Urinary bladder (tissue), 3 donors: ENCODE measurements at regions not wholly inside any gene's neighbourhood (a gene's known extent, or its start where the extent isn't known, plus 50 kb on each side); places are given as distances from the start of the nearest gene placed in this dataset.

Experiments used
- DNase-seq: peaks from one replicate; pipeline ENCODE4 v3.0.0-alpha.2; 2015; ENCODE audit errors: extremely low spot score
- H3K27ac ChIP-seq: one replicate; pipeline ENCODE4 v1.5.1; 2013; ENCODE audit warnings: low read depth, mild to moderate bottlenecking, moderate library complexity
- H3K36me3 ChIP-seq: one replicate; pipeline ENCODE4 v1.6.1; 2013; ENCODE audit warnings: mild to moderate bottlenecking, moderate library complexity; ENCODE audit not compliant: insufficient read depth
- H3K4me1 ChIP-seq: one replicate; pipeline ENCODE4 v1.6.1; 2013; ENCODE audit warnings: mild to moderate bottlenecking, moderate library complexity; ENCODE audit not compliant: insufficient read depth
- H3K4me3 ChIP-seq: one replicate; pipeline ENCODE4 v1.5.1; 2013; ENCODE audit warnings: low read depth, low read length
- WGBS: extraction: QIAGEN DNeasy Blood & Tissue Kit; methylation state at CpG from one replicate; pipeline ENCODE4 v1.1.7; 2013; 5-methylcytosine and 5-hydroxymethylcytosine counted together
- donor health status: healthy with polysubstance abuse.
- donor health status: healthy.

DNA sequence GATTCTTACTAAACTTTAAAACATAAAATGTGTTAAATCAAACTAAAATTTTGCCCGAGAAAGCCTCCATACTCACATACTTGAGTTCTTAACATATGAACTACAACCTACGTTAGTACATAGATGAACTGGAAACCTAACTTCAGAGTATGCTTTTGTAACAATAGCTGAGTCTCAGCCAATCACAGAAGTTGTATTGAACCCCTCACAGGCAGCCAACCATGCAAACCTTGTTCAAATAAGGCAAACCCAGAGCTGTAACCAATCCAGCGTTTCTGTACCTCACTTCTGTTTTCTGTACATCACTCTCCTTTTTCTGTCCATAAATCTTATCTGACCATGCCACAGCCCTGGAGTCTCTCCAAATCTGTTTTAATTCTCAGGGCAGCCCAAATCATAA, 157.3 kb upstream of the COL1A2 start:
- H3K4me1 ChIP-seq: no peaks in the 10 kb centered on the region
- no peak for DNase-seq
- WGBS: 64% methylated on average over 3 of the region's 3 CpGs
- no peak overlapping the region for H3K4me3 ChIP-seq
- H3K36me3 ChIP-seq: no peaks in the 10 kb centered on the region
- no peak overlapping the region for H3K27ac ChIP-seq

- Histone ChIP-seq H3K27ac (no peak overlapping the region), H3K4me3 (no peak overlapping the region), H3K4me1 (no peaks in the 10 kb centered on the region), H3K36me3 (no peaks in the 10 kb centered on the region)
- DNase-seq: no peak
- WGBS: 68% methylated on average over 4 of the region's 4 CpGs
Measured at GRCh38 chr7:94239661-94240234, 154.9 kb upstream of the COL1A2 start.

DNA sequence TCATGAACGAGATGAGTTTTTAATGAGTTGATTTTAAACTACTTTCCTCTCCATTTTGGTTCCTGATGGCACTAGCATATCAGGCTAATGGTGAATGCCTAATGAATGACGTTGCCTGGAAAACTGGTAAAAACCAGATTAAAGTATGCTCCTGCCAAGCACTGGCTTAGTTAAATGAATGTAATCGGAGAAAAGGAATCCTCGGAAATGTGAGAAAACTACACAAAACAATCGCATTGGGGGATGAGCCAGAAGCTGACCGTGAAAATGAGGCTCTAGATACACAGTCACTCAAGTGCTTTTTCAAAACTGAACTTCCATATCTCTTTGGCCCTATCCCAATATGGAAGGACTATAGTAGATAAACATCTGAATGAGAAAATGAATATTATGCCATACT, 153.8 kb upstream of the COL1A2 start:
- H3K36me3 ChIP-seq: no peaks in the 10 kb centered on the region
- WGBS: 80% methylated on average over 6 of the region's 6 CpGs
- no peak overlapping the region for H3K4me3 ChIP-seq
- no peak for DNase-seq
- H3K4me1 ChIP-seq: no peaks in the 10 kb centered on the region
- no peak overlapping the region for H3K27ac ChIP-seq

DNA sequence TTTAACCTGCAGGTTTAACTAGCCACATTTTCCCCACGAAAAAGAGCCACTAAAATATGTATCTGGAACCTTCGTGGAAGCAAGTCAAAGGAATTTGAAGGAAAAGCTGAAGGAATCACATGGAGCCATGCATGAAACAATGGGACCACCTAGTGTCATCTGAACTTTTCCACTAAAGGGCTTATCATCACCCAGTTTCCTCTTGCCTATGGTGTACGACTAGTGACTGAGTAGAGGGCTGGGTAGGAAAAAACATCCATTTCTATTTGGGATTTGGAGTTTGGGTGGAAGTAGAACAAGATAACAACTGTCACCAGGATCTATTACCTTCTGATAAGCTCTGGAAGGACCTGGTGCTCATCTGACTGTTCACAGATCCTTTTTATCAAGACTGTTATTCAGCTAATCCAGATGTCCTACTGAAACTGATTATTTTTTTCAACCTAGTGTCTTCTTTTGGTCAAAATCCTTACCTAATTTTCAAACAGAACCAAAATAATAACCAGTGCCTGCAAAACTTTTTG, 153.2 kb upstream of the COL1A2 start:
- H3K4me3 ChIP-seq: no peak overlapping the region
- H3K36me3 ChIP-seq: no peaks in the 10 kb centered on the region
- no peak overlapping the region for H3K27ac ChIP-seq
- no peak for DNase-seq
- H3K4me1 ChIP-seq: no peaks in the 10 kb centered on the region
- 66% methylated on average over 3 of the region's 3 CpGs for WGBS

DNA sequence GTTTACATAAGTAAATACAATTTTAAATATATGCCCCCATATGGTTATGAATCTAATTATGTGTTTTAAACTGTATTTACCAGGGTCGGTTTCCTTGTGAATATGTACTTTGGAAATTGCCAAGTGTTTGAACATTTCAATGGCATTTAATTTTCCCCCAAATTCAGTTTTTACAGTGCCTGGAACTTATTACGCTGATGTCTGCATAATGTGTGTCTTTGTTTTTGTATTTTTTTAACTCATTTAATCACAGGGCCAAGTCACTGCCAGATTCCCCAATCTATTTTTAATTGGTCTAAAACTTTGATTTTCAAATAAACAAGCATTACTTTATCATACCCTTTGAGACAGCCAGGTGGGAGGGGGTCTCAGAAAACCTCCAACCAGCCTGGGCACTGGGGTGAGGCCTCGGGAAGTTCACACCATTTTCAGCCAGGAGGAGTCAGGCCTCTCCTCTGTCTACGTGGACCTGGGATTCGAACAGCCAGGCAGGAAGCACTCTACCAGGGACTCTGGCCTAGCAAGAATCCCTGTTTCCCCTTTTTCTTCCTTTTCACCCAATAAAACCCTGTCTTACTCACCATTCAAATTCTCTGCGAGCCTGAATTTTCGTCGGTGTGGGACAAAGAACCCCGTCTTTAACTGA, 151.5 kb upstream of the COL1A2 start:
- 91% methylated on average over 9 of the region's 9 CpGs for WGBS
- DNase-seq: no peak
- H3K36me3 ChIP-seq: no peaks in the 10 kb centered on the region
- H3K4me3 ChIP-seq: no peak overlapping the region
- no peak overlapping the region for H3K27ac ChIP-seq
- no peaks in the 10 kb centered on the region for H3K4me1 ChIP-seq

- no peak overlapping the region for H3K27ac ChIP-seq
- DNase-seq: no peak
- H3K36me3 ChIP-seq: no peaks in the 10 kb centered on the region
- H3K4me1 ChIP-seq: no peaks in the 10 kb centered on the region
- H3K4me3 ChIP-seq: no peak overlapping the region
Measured at GRCh38 chr7:94244760-94245159, 149.9 kb upstream of the COL1A2 start.

DNA sequence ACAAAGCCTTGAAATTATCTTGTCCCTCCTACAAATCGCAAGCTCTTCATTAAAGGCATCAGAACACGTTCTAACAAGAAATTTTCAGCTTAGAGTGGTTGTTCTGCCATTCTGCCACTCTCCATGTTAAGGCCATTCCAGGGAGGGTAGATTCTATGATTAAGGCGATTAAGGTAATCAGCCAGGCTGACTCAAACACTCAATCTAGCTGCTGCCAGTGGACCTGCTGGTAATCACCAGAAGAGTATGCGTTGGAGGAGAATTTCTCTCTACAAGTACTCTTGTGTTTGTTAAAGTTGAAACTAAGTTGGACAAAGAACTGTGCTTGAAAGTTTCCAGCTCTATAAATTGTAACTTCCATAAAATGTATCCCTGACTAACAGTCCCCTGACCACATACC, 149.2 kb upstream of the COL1A2 start:
- H3K36me3 ChIP-seq: no peaks in the 10 kb centered on the region
- DNase-seq: no peak
- no peak overlapping the region for H3K27ac ChIP-seq
- no peak overlapping the region for H3K4me3 ChIP-seq
- WGBS: 86% methylated on average over 4 of the region's 4 CpGs
- H3K4me1 ChIP-seq: no peaks in the 10 kb centered on the region

- Histone ChIP-seq H3K4me3 (no peak overlapping the region), H3K36me3 (no peaks in the 10 kb centered on the region), H3K4me1 (no peaks in the 10 kb centered on the region), H3K27ac (no peak overlapping the region)
- no peak for DNase-seq
Measured at GRCh38 chr7:94247970-94248369, 146.7 kb upstream of the COL1A2 start.

DNA sequence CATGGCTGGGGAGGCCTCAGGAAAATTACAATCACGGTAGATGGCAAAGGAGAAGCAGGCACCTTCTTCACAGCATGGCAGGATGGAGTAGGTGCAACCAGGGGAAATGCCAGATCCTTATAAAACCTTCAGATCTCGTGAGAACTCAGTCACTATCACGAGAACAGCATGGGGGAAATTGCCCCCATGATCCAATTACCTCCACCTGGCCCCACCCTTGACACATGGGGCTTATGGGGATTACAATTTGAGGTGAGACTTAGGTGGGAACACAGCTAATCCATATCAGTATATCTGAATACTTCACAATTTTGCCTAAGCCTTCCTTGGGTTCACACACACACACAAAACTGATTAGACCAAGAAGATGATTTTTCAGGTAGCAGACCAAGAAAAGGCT, 145.1 kb upstream of the COL1A2 start:
- Histone ChIP-seq H3K36me3 (no peaks in the 10 kb centered on the region), H3K4me1 (no peaks in the 10 kb centered on the region), H3K27ac (no peak overlapping the region), H3K4me3 (no peak overlapping the region)
- WGBS: 86% methylated on average over 3 of the region's 3 CpGs
- DNase-seq: no peak

GRCh38 chr7:94250124-94250523, 144.6 kb upstream of the COL1A2 start:
- no peaks in the 10 kb centered on the region for H3K4me1 ChIP-seq
- 81% methylated on average over 2 of the region's 2 CpGs for WGBS

GRCh38 chr7:94250987-94251386, 143.7 kb upstream of the COL1A2 start:
- Histone ChIP-seq H3K4me3 (no peak overlapping the region), H3K36me3 (no peaks in the 10 kb centered on the region), H3K27ac (no peak overlapping the region), H3K4me1 (no peaks in the 10 kb centered on the region)
- WGBS: 60% methylated on average over 1 of the region's 1 CpG
- no peak for DNase-seq

More at GRCh38 chr7:94250124-94250523, 144.6 kb upstream of the COL1A2 start:
- Histone ChIP-seq H3K4me3 (no peak overlapping the region), H3K36me3 (no peaks in the 10 kb centered on the region), H3K27ac (no peak overlapping the region)
- DNase-seq: no peak

- no peaks in the 10 kb centered on the region for H3K36me3 ChIP-seq
- no peaks in the 10 kb centered on the region for H3K4me1 ChIP-seq
- DNase-seq: no peak
- no peak overlapping the region for H3K4me3 ChIP-seq
- 72% methylated on average over 1 of the region's 1 CpG for WGBS
- H3K27ac ChIP-seq: no peak overlapping the region
Measured at GRCh38 chr7:94252124-94252523, 142.6 kb upstream of the COL1A2 start.

DNA sequence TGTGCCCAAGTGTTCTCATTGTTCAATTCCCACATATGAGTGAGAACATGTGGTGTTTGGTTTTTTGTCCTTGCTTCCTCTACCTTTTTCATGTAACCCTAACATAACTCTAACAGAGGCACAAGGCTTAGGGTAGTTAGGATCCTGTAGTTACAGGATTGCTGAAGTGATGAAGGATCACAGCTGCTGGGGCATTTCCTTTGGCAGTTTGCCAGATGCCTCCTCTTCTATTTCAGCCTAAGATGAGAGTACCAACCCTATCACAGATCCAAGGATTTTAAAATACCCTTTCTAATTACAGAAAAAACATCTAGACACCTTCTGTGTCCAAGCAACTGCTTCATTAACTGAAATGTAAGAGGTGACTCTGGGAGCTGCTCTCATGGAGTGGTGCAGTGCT, 141.7 kb upstream of the COL1A2 start:
- Histone ChIP-seq H3K4me1 (no peaks in the 10 kb centered on the region), H3K36me3 (no peaks in the 10 kb centered on the region), H3K4me3 (no peak overlapping the region), H3K27ac (no peak overlapping the region)
- DNase-seq: no peak

- H3K4me1 ChIP-seq: no peaks in the 10 kb centered on the region
- WGBS: 16% methylated on average over 1 of the region's 1 CpG
- no peak for DNase-seq
Measured at GRCh38 chr7:94253686-94254085, 141.0 kb upstream of the COL1A2 start.

More at GRCh38 chr7:94253686-94254085, 141.0 kb upstream of the COL1A2 start:
- H3K36me3 ChIP-seq: no peaks in the 10 kb centered on the region
- H3K4me3 ChIP-seq: no peak overlapping the region
- H3K27ac ChIP-seq: no peak overlapping the region
